ENCODE measurements at regions not wholly inside any gene's neighbourhood (a gene's known extent, or its start where the extent isn't known, plus 50 kb on each side); places are given as distances from the start of the nearest gene placed in this dataset.

DNA sequence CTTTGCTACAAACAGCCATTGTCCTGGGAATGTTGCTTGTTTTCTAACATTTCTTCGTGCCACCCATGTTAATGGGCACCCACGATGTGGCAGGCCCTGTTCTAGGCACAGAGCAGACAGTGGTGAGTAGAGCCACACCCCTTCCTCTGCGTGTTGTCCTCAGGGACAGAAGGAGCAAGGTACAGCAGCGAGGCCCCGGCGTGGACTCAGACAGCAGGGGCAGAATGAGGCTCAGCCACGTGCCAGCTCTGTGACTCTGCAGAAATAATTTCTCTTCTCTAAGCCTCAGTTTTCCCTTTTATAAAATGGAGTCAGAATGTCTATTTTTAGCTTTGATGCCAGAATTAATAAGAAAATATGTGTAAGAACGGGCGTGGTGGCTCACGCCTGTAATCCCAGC, 401.7 kb downstream of the TSN start:
- TF ChIP-seq TRIM28 (IDR thresholded peaks at IDR 0.05; ENCODE audit: borderline replicate concordance, low read length) (no peak), ZNF768 (tag by site-specific recombination; IDR thresholded peaks at IDR 0.05) (no peak), ZNF624 (tag by site-specific recombination; IDR thresholded peaks at IDR 0.05) (no peak), ZBTB26 (tag by site-specific recombination; optimal IDR thresholded peaks at IDR 0.05) (no peak), ZNF654 (tag by site-specific recombination; IDR thresholded peaks at IDR 0.05; ENCODE audit: low read depth) (no peak), ZNF416 (tag by site-specific recombination; IDR thresholded peaks at IDR 0.05) (no peak), ZNF596 (tag by site-specific recombination; IDR thresholded peaks at IDR 0.05) (no peak), ZNF266 (tag by site-specific recombination; IDR thresholded peaks at IDR 0.05; ENCODE audit: low read depth) (no peak), ZSCAN16 (tag by site-specific recombination; IDR thresholded peaks at IDR 0.05) (no peak)
- TF ChIP-seq, protein P1, sequence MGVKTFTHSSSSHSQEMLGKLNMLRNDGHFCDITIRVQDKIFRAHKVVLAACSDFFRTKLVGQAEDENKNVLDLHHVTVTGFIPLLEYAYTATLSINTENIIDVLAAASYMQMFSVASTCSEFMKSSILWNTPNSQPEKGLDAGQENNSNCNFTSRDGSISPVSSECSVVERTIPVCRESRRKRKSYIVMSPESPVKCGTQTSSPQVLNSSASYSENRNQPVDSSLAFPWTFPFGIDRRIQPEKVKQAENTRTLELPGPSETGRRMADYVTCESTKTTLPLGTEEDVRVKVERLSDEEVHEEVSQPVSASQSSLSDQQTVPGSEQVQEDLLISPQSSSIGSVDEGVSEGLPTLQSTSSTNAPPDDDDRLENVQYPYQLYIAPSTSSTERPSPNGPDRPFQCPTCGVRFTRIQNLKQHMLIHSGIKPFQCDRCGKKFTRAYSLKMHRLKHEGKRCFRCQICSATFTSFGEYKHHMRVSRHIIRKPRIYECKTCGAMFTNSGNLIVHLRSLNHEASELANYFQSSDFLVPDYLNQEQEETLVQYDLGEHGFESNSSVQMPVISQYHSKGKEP (tag by site-specific recombination; IDR thresholded peaks at IDR 0.05), result no peak
- no peaks in the 10 kb centered on the region for H3K9me3 ChIP-seq (ENCODE audit: control insufficient read depth, insufficient read depth, low read depth, low read length)
- no peak overlapping the region for H3K4me3 ChIP-seq (ENCODE audit: low read depth, low read length)
- CTCF ChIA-PET, result no interaction called here
- POLR2A ChIA-PET, result no interaction called here
- no peaks in the 10 kb centered on the region for H3K4me1 ChIP-seq (ENCODE audit: control insufficient read depth, insufficient read depth, low read length)
- H3K27ac ChIP-seq (ENCODE audit: extremely low read depth, low read depth, low read length), result no peak overlapping the region
- no peaks in the 10 kb centered on the region for H3K36me3 ChIP-seq (ENCODE audit: control insufficient read depth in 2 of 2, insufficient read depth in 1 of 2, low read length in 2 of 2)

- no peak overlapping the region for H3K4me3 ChIP-seq (ENCODE audit: low read depth, low read length)
- POLR2A ChIA-PET, result no interaction called here
- H3K9me3 ChIP-seq (ENCODE audit: control insufficient read depth, insufficient read depth, low read depth, low read length), result no peaks in the 10 kb centered on the region
- no peaks in the 10 kb centered on the region for H3K4me1 ChIP-seq (ENCODE audit: control insufficient read depth, insufficient read depth, low read length)
- TF ChIP-seq OVOL3 (tag by site-specific recombination; IDR thresholded peaks at IDR 0.05) (no peak), ZNF248 (tag by site-specific recombination; IDR thresholded peaks at IDR 0.05) (no peak), ZNF530 (tag by site-specific recombination; IDR thresholded peaks at IDR 0.05; ENCODE audit: low read depth) (no peak), MZF1 (tag by site-specific recombination; IDR thresholded peaks at IDR 0.05; ENCODE audit: borderline replicate concordance) (no peak), ZNF449 (tag by site-specific recombination; IDR thresholded peaks at IDR 0.05) (no peak), SALL2 (tag by site-specific recombination; IDR thresholded peaks at IDR 0.05; ENCODE audit: borderline replicate concordance) (no peak), SETDB1 (IDR thresholded peaks at IDR 0.05; ENCODE audit: insufficient read length, low read length) (no peak), HOXC10 (CRISPR knock-in tag; IDR thresholded peaks at IDR 0.05) (no peak), ZNF571 (tag by site-specific recombination; IDR thresholded peaks at IDR 0.05) (no peak), ZNF391 (tag by site-specific recombination; IDR thresholded peaks at IDR 0.05; ENCODE audit: borderline replicate concordance, low read depth) (no peak), ZNF221 (tag by site-specific recombination; IDR thresholded peaks at IDR 0.05; ENCODE audit: borderline replicate concordance) (no peak), BCL11A (tag by site-specific recombination; IDR thresholded peaks at IDR 0.05; ENCODE audit: low read depth) (no peak), ZNF350 (tag by site-specific recombination; IDR thresholded peaks at IDR 0.05) (no peak), ZNF610 (tag by site-specific recombination; IDR thresholded peaks at IDR 0.05; ENCODE audit: borderline replicate concordance) (no peak), ZNF777 (tag by site-specific recombination; IDR thresholded peaks at IDR 0.05; ENCODE audit: borderline replicate concordance) (no peak), ZNF18 (tag by site-specific recombination; IDR thresholded peaks at IDR 0.05) (no peak), ZNF621 (tag by site-specific recombination; IDR thresholded peaks at IDR 0.05) (no peak), ELK4 (IDR thresholded peaks at IDR 0.05; ENCODE audit: borderline replicate concordance, low read depth, low read length) (no peak)
- no peak overlapping the region for H3K27ac ChIP-seq (ENCODE audit: extremely low read depth, low read depth, low read length)
- H3K36me3 ChIP-seq (ENCODE audit: control insufficient read depth in 2 of 2, insufficient read depth in 1 of 2, low read length in 2 of 2), result no peaks in the 10 kb centered on the region
- CTCF ChIA-PET, result no interaction called here
Observed at GRCh38 chr2:122163617-122164016, 408.2 kb downstream of the TSN start.
